GM12873 (cell line): ENCODE measurements at regions not wholly inside any gene's neighbourhood (a gene's known extent, or its start where the extent isn't known, plus 50 kb on each side); places are given as distances from the start of the nearest gene placed in this dataset.

Source experiments
- TF ChIP-seq, protein P1 (sequence below): IDR thresholded peaks from 2 replicates; pipeline ENCODE4 v1.5.1; 2012; ENCODE audit warnings: low read depth, mild to moderate bottlenecking, moderate library complexity, low read length, control low read depth; ENCODE audit not compliant: insufficient read depth; ENCODE audit errors: missing control alignments

DNA sequence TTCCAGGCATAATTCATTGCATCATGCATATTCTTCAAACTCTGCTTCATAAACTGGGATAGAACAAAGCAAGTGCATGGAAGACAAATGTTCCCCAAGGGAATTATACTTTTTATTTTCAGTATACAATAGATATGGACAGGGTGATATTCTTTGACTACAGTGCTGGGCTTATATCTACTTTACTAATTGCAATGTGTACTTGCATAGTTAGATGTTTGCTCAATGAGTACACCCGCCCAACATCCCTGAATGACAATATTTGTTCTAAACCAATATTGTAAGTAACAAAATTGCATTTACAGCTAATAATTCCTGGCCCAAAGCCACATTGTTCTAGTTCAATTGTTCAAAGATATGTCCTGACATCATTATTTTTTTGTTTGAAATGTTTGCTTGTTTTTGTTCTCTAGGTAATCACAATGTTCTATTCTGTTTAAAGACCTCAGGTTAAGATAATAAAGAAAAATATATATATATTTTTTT is 171.4 kb downstream of the PTN start:
- TF ChIP-seq, protein P1, sequence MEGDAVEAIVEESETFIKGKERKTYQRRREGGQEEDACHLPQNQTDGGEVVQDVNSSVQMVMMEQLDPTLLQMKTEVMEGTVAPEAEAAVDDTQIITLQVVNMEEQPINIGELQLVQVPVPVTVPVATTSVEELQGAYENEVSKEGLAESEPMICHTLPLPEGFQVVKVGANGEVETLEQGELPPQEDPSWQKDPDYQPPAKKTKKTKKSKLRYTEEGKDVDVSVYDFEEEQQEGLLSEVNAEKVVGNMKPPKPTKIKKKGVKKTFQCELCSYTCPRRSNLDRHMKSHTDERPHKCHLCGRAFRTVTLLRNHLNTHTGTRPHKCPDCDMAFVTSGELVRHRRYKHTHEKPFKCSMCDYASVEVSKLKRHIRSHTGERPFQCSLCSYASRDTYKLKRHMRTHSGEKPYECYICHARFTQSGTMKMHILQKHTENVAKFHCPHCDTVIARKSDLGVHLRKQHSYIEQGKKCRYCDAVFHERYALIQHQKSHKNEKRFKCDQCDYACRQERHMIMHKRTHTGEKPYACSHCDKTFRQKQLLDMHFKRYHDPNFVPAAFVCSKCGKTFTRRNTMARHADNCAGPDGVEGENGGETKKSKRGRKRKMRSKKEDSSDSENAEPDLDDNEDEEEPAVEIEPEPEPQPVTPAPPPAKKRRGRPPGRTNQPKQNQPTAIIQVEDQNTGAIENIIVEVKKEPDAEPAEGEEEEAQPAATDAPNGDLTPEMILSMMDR, result no peak

DNA sequence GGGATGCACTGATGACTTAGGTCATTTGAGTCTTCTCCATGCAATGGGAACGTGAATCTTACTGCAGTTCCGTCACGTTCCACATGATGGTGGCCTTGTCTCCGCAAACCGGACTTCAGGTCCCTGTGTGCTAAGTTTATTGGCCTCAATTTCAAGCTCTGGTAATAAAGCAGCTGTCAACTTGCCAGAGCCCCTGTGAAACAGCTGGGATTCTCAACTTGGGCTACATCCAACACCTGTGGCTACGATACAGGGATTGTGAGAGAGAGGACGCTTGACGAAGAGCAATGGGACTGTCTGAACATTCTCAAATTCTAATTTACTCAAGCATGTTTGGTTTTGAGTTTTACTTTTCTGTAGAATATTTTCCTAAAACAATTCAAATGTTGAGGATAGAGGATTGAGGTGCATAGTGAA is 174.2 kb downstream of the PTN start:
- TF ChIP-seq, protein P1, result peak; percentile 31

DNA sequence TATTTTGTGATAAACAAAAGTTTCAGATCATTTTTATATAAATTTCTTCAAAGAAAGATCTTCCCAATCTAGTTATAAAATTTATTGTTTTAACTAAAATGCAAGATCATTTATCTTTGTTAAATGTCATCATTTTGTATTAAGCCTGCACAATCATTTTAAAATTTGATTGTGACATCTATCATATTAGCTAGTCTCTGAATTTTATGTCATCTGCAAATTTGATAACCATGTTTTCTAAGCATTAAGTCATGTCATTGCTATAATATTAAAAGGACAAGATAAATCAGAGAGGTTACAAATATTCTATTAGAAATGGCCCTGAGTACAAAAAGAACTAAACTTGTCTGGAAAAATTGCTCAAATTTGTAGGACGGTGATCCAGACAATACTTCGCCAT is 175.9 kb downstream of the PTN start:
- TF ChIP-seq, protein P1, result no peak

DNA sequence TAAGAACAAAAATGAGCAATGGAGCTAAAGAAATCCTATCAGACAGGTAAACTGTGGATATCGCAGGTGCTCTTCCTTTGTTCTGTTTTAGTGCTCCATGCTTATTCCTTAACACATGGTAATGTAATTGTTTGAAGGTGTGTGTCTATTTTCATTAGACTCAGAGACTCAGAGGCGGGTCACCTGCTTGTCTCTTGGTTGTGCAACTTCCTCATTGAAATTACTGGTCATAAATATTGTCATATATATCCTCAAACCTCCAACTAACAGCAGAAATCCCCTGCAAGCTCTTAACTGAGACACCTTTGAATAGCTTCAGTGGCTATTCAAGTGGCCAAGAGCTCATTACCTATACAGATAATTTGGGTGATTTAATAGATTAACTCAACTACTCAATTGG is 177.2 kb downstream of the PTN start:
- TF ChIP-seq, protein P1, result no peak

DNA sequence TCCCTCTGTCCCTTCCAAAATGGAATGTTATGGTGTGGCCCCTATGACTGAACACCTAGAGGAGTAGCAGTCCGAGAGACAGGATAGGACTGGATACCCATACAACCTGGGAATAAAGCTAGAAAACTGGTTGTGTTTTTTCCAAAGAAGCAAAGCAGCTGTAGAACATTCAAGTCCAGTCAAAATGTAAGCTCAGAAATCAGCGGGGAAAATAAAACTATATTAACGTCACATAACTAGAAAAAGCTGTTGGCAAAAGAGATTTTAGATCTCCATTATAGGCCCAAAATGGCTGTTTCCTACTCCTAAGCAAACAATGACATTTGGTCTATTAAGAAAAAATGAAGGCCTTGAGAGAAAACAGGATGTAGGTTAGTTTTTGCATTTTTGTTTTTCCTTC is 177.7 kb downstream of the PTN start:
- TF ChIP-seq, protein P1, result no peak

DNA sequence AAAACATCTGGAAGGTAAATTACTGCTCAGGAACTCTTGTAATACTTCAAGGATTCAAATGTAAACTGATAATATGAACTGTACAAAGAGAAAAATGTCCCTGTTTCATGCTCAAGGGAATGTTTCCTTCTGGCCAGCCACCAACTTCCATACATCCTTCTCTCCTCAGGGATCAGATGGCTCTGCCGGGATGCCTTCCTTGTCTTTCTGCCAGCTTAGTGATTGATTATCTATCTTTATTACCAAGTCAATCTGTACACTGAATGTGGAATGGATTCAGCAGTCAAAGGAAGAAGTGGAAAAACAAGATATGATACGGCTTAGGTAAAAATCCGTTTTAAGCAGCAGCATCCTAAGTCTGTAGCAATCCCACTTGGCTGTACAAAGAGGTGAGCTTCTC is 178.3 kb downstream of the PTN start:
- TF ChIP-seq, protein P1, result no peak

DNA sequence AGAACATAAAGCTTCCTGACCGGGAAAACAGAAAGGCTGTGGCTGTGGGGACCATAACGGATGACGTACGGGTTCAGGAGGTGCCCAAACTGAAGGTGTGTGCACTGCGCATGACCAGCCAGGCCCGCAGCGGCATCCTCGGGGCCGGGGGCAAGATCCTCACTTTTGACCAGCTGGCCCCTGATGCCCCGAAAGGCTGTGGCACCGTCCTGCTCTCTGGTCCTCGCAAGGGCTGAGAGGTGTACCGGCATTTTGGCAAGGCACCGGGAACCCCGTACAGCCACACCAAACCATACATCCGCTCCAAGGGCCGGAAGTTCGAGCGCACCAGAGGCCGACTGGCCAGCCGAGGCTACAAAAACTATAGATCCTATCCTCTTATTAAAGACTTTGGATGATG is 179.3 kb downstream of the PTN start:
- TF ChIP-seq, protein P1, result no peak
